ENCODE measurements at regions not wholly inside any gene's neighbourhood (a gene's known extent, or its start where the extent isn't known, plus 50 kb on each side); places are given as distances from the start of the nearest gene placed in this dataset.

GRCh38 chr16:31713945-31714902 lies 159.4 kb upstream of the ZNF267 start:
- 53 to 59% (median 55%) methylated on average over 11 to 12 of the region's 12 CpGs for WGBS, 4 donors
- Histone ChIP-seq H3K27ac (peak overlapping the region in 3 of 5 donors; percentile 79 to 95 (median 94)), H3K9me3 (replicated peaks in 1 of 3) (no peaks in the 10 kb centered on the region), H3K27me3 (no peaks in the 10 kb centered on the region), H3K4me3 (peak overlapping the region; percentile 19 to 98 (median 73)), H3K4me1 (replicated peaks in 1 of 2) (peaks cover 8 to 18% of the 10 kb centered on the region in 2 donors), H3K36me3 (replicated peaks in 1 of 2) (no peaks in the 10 kb centered on the region)
- intact Hi-C loops (cut with DNase I), result loop anchor here (10.0 kb wide), 2 partner anchors 209 to 229 kb away; partner anchors contain the start of genes RUSF1 (in 1 of the 2) and SLC5A2 (in 1 of the 2)
- DNase-seq, result peak in 1 of 7 donors; percentile 48
- TF ChIP-seq CTCF (IDR thresholded peaks at IDR 0.05) (no peak), POLR2A (IDR thresholded peaks at IDR 0.05) (no peak)

- TF ChIP-seq POLR2A (IDR thresholded peaks at IDR 0.05), result no peak
- no peak for TF ChIP-seq CTCF (IDR thresholded peaks at IDR 0.05)
- 68 to 79% (median 77%) methylated on average over 2 of the region's 2 CpGs for WGBS, 4 donors
- H3K4me3 ChIP-seq, result no peak overlapping the region
- H3K27me3 ChIP-seq, result no peaks in the 10 kb centered on the region
- H3K9me3 ChIP-seq (replicated peaks in 1 of 3), result no peaks in the 10 kb centered on the region
- intact Hi-C loops (cut with DNase I), result loop anchor here (10.0 kb wide), 2 partner anchors 210 to 230 kb away; partner anchors contain the start of genes RUSF1 (in 1 of the 2) and SLC5A2 (in 1 of the 2)
- H3K4me1 ChIP-seq (replicated peaks in 1 of 2), result peaks cover 8 to 18% of the 10 kb centered on the region in 2 donors
- H3K36me3 ChIP-seq (replicated peaks in 1 of 2), result no peaks in the 10 kb centered on the region
- DNase-seq, result no peak
- H3K27ac ChIP-seq, result no peak overlapping the region
Measured at GRCh38 chr16:31714903-31715504, 158.6 kb upstream of the ZNF267 start.

- no peak for DNase-seq
- Histone ChIP-seq H3K4me3 (no peak overlapping the region), H3K36me3 (replicated peaks in 1 of 2) (no peaks in the 10 kb centered on the region), H3K27me3 (no peaks in the 10 kb centered on the region), H3K9me3 (replicated peaks in 1 of 3) (no peaks in the 10 kb centered on the region), H3K27ac (no peak overlapping the region), H3K4me1 (replicated peaks in 1 of 2) (peaks cover 8 to 18% of the 10 kb centered on the region in 2 donors)
- TF ChIP-seq POLR2A (IDR thresholded peaks at IDR 0.05), result no peak
- no peak for TF ChIP-seq CTCF (IDR thresholded peaks at IDR 0.05)
- intact Hi-C loops (cut with DNase I), result loop anchor here (10.0 kb wide), 2 partner anchors 211 to 231 kb away; partner anchors contain the start of genes RUSF1 (in 1 of the 2) and SLC5A2 (in 1 of the 2)
- WGBS, 4 donors, result 92 to 100% (median 97%) methylated on average over 2 to 4 of the region's 4 CpGs
Measured at GRCh38 chr16:31715915-31716314, 157.7 kb upstream of the ZNF267 start.

- Histone ChIP-seq H3K27me3 (no peaks in the 10 kb centered on the region), H3K36me3 (replicated peaks in 1 of 2) (no peaks in the 10 kb centered on the region), H3K4me3 (no peak overlapping the region), H3K4me1 (replicated peaks in 1 of 2) (peaks cover 8 to 16% of the 10 kb centered on the region in 2 donors), H3K9me3 (replicated peaks in 1 of 3) (no peaks in the 10 kb centered on the region), H3K27ac (no peak overlapping the region)
- no peak for DNase-seq
- TF ChIP-seq POLR2A (IDR thresholded peaks at IDR 0.05) (no peak), CTCF (IDR thresholded peaks at IDR 0.05) (no peak)
- 59 to 73% (median 66%) methylated on average over 4 of the region's 4 CpGs for whole genome bisulfite sequencing, 4 donors
- intact Hi-C loops (cut with DNase I), result loop anchor here (10.0 kb wide), 2 partner anchors 214 to 234 kb away; partner anchors contain the start of genes RUSF1 (in 1 of the 2) and SLC5A2 (in 1 of the 2)
Measured at GRCh38 chr16:31718998-31719397, 154.6 kb upstream of the ZNF267 start.
